ENCODE measurements at regions not wholly inside any gene's neighbourhood (a gene's known extent, or its start where the extent isn't known, plus 50 kb on each side); places are given as distances from the start of the nearest gene placed in this dataset.

DNA sequence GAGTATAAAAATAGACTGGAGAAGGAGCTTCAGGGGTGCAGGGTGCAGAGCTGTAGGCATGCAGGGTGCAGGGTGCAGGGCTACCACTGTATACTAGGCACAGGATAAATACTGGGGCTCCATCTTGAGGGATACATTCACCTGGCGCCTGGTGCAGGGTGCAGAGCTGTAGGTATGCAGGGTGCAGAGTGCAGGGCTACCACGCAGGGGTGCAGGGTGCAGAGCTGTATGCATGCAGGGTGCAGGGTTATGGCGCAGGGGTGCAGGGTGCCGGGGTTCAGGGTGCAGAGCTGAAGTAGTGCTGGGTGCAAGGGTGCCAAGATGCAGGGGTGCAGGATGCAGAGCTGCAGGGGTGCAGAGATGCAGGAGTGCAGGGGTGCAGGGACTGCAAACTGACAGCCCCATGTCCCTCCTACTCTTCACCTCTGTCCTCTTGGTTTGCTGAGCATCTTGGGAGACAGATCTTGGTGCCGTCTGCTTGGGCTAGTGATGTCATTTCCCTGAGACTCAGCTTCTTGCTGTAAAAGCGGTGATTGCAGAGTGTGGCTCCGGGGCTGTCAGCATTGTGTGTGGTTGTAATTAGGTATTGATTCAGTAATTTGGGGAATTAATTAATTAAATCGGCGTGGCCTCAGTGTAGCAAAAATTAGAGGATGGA lies 91.2 kb downstream of the ADRA2C start:
- peaks cover 12% of the 10 kb centered on the region for H3K27me3 ChIP-seq (ENCODE audit: control insufficient read depth, extremely low read depth, insufficient read depth, low read length)
- FAIRE-seq (no peak), DNase-seq (ENCODE audit: low read depth, low spot score) (no peak)
- TF ChIP-seq, protein P1, sequence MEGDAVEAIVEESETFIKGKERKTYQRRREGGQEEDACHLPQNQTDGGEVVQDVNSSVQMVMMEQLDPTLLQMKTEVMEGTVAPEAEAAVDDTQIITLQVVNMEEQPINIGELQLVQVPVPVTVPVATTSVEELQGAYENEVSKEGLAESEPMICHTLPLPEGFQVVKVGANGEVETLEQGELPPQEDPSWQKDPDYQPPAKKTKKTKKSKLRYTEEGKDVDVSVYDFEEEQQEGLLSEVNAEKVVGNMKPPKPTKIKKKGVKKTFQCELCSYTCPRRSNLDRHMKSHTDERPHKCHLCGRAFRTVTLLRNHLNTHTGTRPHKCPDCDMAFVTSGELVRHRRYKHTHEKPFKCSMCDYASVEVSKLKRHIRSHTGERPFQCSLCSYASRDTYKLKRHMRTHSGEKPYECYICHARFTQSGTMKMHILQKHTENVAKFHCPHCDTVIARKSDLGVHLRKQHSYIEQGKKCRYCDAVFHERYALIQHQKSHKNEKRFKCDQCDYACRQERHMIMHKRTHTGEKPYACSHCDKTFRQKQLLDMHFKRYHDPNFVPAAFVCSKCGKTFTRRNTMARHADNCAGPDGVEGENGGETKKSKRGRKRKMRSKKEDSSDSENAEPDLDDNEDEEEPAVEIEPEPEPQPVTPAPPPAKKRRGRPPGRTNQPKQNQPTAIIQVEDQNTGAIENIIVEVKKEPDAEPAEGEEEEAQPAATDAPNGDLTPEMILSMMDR (optimal IDR thresholded peaks at IDR 0.05 in 1 of 3, IDR thresholded peaks at IDR 0.05 in 1 of 3, conservative IDR thresholded peaks at IDR 0.05 in 1 of 3; ENCODE audit: extremely low read depth in 1 of 3, insufficient read depth in 2 of 3, low read length in 3 of 3) = no peak
- TF ChIP-seq EZH2 (IDR thresholded peaks at IDR 0.05; ENCODE audit: low read length) = no peak
- H3K4me1 ChIP-seq (ENCODE audit: control insufficient read depth, extremely low read depth, insufficient read depth, low read length) = no peaks in the 10 kb centered on the region
- H3K4me3 ChIP-seq (ENCODE audit: control insufficient read depth in 2 of 3, extremely low read depth in 1 of 3, insufficient read depth in 2 of 3, low read depth in 1 of 3, low read length in 3 of 3) = no peak overlapping the region
- no peaks in the 10 kb centered on the region for H4K20me1 ChIP-seq (ENCODE audit: control insufficient read depth, extremely low read depth, insufficient read depth, low read length)
- H3K79me2 ChIP-seq (ENCODE audit: control insufficient read depth, insufficient read depth, low read length) = no peaks in the 10 kb centered on the region
- no peak overlapping the region for H3K27ac ChIP-seq (ENCODE audit: control insufficient read depth, insufficient read depth, low read length)
- no peak overlapping the region for H2AFZ ChIP-seq (ENCODE audit: control insufficient read depth, low read length)
- no peaks in the 10 kb centered on the region for H3K9me1 ChIP-seq (ENCODE audit: control insufficient read depth, extremely low read depth, insufficient read depth, low read length)
- H3K36me3 ChIP-seq (ENCODE audit: control insufficient read depth in 2 of 2, extremely low read depth in 1 of 2, insufficient read depth in 2 of 2, low read length in 2 of 2) = no peaks in the 10 kb centered on the region
- H3K9ac ChIP-seq (ENCODE audit: control insufficient read depth, extremely low read depth, insufficient read depth, low read length) = no peak overlapping the region
- no peak overlapping the region for H3K4me2 ChIP-seq (ENCODE audit: control insufficient read depth, extremely low read depth, insufficient read depth, low read depth, low read length)
- dilution Hi-C loops (cut with MboI; ENCODE audit: extremely low pct_ligation_motif_present, low sequenced_read_pairs) = no loop called here
- H3K9me3 ChIP-seq (ENCODE audit: control insufficient read depth, low read depth, low read length) = no peaks in the 10 kb centered on the region

DNA sequence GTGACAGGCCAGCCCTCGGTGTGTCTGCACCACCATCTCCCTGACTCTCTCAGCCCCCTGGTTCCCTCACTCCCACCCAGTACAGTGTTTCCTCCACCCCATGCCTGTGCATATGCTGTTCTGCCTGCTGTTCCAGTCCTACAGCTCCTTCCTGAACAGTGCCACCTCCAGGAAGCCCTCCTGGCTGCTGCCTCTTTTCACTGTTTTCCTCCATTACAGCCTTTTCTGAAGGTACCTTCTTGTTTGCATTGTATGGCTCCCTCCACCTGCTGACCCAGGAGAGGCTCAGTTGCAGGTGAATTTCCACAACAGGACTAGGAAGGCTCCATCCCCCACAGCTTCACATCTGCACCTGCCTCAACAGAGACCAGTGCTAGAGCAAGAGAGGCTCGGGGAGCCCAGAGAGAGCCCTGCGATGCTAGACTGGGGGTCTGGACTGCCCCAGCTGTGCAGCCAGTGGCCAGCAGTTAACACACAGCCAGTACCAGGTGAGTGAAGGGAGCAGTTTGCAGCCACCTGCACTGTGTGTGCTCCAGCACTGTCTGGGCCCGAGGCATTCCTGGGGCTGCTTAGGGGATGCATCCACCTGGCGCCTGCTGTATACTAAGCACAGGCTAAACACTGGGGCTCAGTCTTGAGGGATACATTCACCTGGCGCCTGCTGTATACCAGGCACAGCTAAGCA lies 92.0 kb downstream of the ADRA2C start:
- TF ChIP-seq EZH2 (IDR thresholded peaks at IDR 0.05; ENCODE audit: low read length) = no peak
- TF ChIP-seq, protein P1 (optimal IDR thresholded peaks at IDR 0.05 in 1 of 3, IDR thresholded peaks at IDR 0.05 in 1 of 3, conservative IDR thresholded peaks at IDR 0.05 in 1 of 3; ENCODE audit: extremely low read depth in 1 of 3, insufficient read depth in 2 of 3, low read length in 3 of 3) = no peak

More for the DNA sequence above, 92.0 kb downstream of the ADRA2C start:
- dilution Hi-C loops (cut with MboI; ENCODE audit: extremely low pct_ligation_motif_present, low sequenced_read_pairs) = no loop called here
- DNase-seq (ENCODE audit: low read depth, low spot score) (no peak), FAIRE-seq (no peak)
- no peaks in the 10 kb centered on the region for H3K36me3 ChIP-seq (ENCODE audit: control insufficient read depth in 2 of 2, extremely low read depth in 1 of 2, insufficient read depth in 2 of 2, low read length in 2 of 2)
- peaks cover 12% of the 10 kb centered on the region for H3K27me3 ChIP-seq (ENCODE audit: control insufficient read depth, extremely low read depth, insufficient read depth, low read length)
- no peaks in the 10 kb centered on the region for H3K4me1 ChIP-seq (ENCODE audit: control insufficient read depth, extremely low read depth, insufficient read depth, low read length)
- H3K9me1 ChIP-seq (ENCODE audit: control insufficient read depth, extremely low read depth, insufficient read depth, low read length) = no peaks in the 10 kb centered on the region
- H2AFZ ChIP-seq (ENCODE audit: control insufficient read depth, low read length) = no peak overlapping the region
- no peaks in the 10 kb centered on the region for H4K20me1 ChIP-seq (ENCODE audit: control insufficient read depth, extremely low read depth, insufficient read depth, low read length)
- no peaks in the 10 kb centered on the region for H3K79me2 ChIP-seq (ENCODE audit: control insufficient read depth, insufficient read depth, low read length)
- no peak overlapping the region for H3K27ac ChIP-seq (ENCODE audit: control insufficient read depth, insufficient read depth, low read length)
- H3K9me3 ChIP-seq (ENCODE audit: control insufficient read depth, low read depth, low read length) = no peaks in the 10 kb centered on the region
- no peak overlapping the region for H3K9ac ChIP-seq (ENCODE audit: control insufficient read depth, extremely low read depth, insufficient read depth, low read length)
- no peak overlapping the region for H3K4me3 ChIP-seq (ENCODE audit: control insufficient read depth in 2 of 3, extremely low read depth in 1 of 3, insufficient read depth in 2 of 3, low read depth in 1 of 3, low read length in 3 of 3)
- no peak overlapping the region for H3K4me2 ChIP-seq (ENCODE audit: control insufficient read depth, extremely low read depth, insufficient read depth, low read depth, low read length)
